ENCODE measurements at regions not wholly inside any gene's neighbourhood (a gene's known extent, or its start where the extent isn't known, plus 50 kb on each side); places are given as distances from the start of the nearest gene placed in this dataset.

DNA sequence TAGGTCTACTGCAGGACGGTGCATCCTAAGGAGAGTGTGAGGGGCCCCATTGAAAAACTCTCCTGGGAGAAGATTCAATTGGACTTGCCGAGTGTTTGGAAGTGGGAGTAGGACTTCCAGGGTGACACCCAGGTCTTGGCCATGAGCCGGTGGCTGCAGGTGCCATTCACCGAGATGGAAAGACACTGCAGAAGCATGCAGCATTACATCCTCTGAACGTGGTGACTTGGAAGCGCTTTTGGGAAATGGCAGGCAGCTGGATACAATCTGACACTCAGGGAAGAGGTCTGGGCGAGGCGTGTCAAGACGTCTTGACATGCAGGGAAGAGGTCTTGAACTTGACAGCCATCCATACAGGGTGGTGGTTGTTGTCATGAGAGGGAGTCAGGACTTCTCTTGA is 126.9 kb downstream of the PAPOLA start:
- TF ChIP-seq PAX5 (IDR thresholded peaks at IDR 0.05; ENCODE audit: insufficient read depth, low read length, severe bottlenecking) (no peak), POLR2A (IDR thresholded peaks at IDR 0.05; ENCODE audit: low read depth, low read length) (no peak), POLR2AphosphoS5 (IDR thresholded peaks at IDR 0.05; ENCODE audit: low read depth, low read length) (no peak), SPI1 (IDR thresholded peaks at IDR 0.05; ENCODE audit: low read depth, low read length) (no peak), TAF1 (IDR thresholded peaks at IDR 0.05; ENCODE audit: low read depth, low read length) (no peak), POU2F2 (IDR thresholded peaks at IDR 0.05; ENCODE audit: low read depth, low read length) (no peak)

Measured in GM12891 (cell line).